Tibial artery (tissue), 4 donors: ENCODE measurements at regions not wholly inside any gene's neighbourhood (a gene's known extent, or its start where the extent isn't known, plus 50 kb on each side); places are given as distances from the start of the nearest gene placed in this dataset.

Source experiments
- DNase-seq, 2 donors: peaks; one replicate each; pipeline ENCODE4 v3.0.0-alpha.2; 2019
- H3K27ac ChIP-seq, 2 donors: fragments of 200-600 bp; sonication (generic) in 1 of 2; 1 replicate in 1 of 2; 2 replicates in 1 of 2; pipeline ENCODE4 v1.5.1; 2018 to 2019; ENCODE audit warnings: mild to moderate bottlenecking in 1 of 2
- H3K27me3 ChIP-seq, 2 donors: fragments of 200-600 bp; sonication (generic) in 1 of 2; one replicate each; pipeline versions ENCODE4 v1.5.1 to v1.6.0; 2016 to 2019
- H3K36me3 ChIP-seq, 3 donors: fragments of 200-600 bp; sonication (generic) in 2 of 3; one replicate each; pipeline ENCODE4 v1.5.1; 2016 to 2019; ENCODE audit warnings: mild to moderate bottlenecking in 2 of 3
- H3K4me1 ChIP-seq, 4 donors: fragments of 200-600 bp; sonication (generic) in 2 of 4; 1 replicate in 3 of 4; 2 replicates in 1 of 4; pipeline ENCODE4 v1.5.1; 2016 to 2019
- H3K4me3 ChIP-seq, 2 donors: fragments of 200-600 bp; sonication (generic) in 1 of 2; 1 replicate in 1 of 2; 2 replicates in 1 of 2; pipeline ENCODE4 v1.5.1; 2018 to 2019; ENCODE audit warnings: mild to moderate bottlenecking in 2 of 2
- H3K9me3 ChIP-seq, 3 donors: fragments of 200-600 bp; sonication (generic) in 1 of 3; one replicate each; pipeline ENCODE4 v1.5.1; 2016 to 2019
- intact Hi-C: fragments of 100-400 bp; cut with DNase I; formaldehyde crosslinking; loops from one replicate; pipeline ENCODE4 v1.15.0; 2023; ENCODE audit warnings: low total_unique reads
- TF ChIP-seq, protein P1 (sequence below), 2 experiments: fragments of 200-600 bp in 1 of 2; fragments of 450-650 bp in 1 of 2; IDR thresholded peaks; one replicate each; pipeline ENCODE4 v1.5.1; 2017 to 2019; ENCODE audit warnings: antibody characterized with exemption in 2 of 2, mild to moderate bottlenecking in 1 of 2, moderate library complexity in 1 of 2

DNA sequence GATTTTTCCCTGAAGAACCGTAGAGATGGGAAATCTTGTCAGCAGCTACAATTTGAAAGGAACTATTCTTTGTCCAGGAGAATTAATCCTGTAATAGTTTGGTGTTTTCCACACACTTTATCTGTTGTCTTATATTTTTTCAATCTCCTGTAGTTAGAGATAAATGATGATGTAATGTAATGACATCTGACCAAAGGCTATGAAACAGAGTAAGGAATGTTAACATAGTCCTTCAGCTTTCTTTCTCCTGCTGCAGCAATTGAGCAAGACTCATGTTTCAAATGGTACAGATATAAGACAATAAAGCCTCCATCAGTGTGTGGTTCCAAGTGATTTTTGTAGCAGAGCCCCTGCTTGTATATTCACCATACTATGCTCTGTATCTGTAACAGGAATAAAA lies 1028.4 kb downstream of the SI start:
- no peaks in the 10 kb centered on the region for H3K36me3 ChIP-seq
- H3K27me3 ChIP-seq = no peaks in the 10 kb centered on the region
- TF ChIP-seq, protein P1, sequence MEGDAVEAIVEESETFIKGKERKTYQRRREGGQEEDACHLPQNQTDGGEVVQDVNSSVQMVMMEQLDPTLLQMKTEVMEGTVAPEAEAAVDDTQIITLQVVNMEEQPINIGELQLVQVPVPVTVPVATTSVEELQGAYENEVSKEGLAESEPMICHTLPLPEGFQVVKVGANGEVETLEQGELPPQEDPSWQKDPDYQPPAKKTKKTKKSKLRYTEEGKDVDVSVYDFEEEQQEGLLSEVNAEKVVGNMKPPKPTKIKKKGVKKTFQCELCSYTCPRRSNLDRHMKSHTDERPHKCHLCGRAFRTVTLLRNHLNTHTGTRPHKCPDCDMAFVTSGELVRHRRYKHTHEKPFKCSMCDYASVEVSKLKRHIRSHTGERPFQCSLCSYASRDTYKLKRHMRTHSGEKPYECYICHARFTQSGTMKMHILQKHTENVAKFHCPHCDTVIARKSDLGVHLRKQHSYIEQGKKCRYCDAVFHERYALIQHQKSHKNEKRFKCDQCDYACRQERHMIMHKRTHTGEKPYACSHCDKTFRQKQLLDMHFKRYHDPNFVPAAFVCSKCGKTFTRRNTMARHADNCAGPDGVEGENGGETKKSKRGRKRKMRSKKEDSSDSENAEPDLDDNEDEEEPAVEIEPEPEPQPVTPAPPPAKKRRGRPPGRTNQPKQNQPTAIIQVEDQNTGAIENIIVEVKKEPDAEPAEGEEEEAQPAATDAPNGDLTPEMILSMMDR (IDR thresholded peaks at IDR 0.05) = no peak
- no peaks in the 10 kb centered on the region for H3K9me3 ChIP-seq
- no peaks in the 10 kb centered on the region for H3K4me1 ChIP-seq
- intact Hi-C loops = no loop called here
- no peak for DNase-seq
- H3K27ac ChIP-seq = no peak overlapping the region
- H3K4me3 ChIP-seq = no peak overlapping the region

DNA sequence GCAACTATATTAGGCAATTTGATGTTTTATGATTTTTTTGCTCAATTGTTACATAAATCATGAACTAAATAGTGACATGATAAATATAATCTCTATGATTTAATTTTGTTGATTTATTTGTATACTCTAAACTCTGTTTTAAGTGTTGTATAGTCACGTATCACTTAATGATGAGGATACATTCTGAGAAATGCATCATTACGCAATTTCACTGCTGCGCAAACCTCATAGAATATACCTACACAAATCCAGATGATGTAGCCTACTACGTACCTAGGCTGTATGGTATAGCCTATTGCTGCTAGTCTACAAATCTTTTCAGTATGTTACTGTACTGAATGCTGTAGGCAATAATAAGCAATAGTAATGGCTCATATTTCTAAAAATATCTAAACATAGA lies 1029.8 kb downstream of the SI start:
- Histone ChIP-seq H3K4me1 (no peaks in the 10 kb centered on the region), H3K27ac (no peak overlapping the region), H3K4me3 (no peak overlapping the region), H3K9me3 (no peaks in the 10 kb centered on the region), H3K36me3 (no peaks in the 10 kb centered on the region), H3K27me3 (no peaks in the 10 kb centered on the region)
- no peak for DNase-seq
- TF ChIP-seq, protein P1 (IDR thresholded peaks at IDR 0.05) = no peak
- intact Hi-C loops = no loop called here

DNA sequence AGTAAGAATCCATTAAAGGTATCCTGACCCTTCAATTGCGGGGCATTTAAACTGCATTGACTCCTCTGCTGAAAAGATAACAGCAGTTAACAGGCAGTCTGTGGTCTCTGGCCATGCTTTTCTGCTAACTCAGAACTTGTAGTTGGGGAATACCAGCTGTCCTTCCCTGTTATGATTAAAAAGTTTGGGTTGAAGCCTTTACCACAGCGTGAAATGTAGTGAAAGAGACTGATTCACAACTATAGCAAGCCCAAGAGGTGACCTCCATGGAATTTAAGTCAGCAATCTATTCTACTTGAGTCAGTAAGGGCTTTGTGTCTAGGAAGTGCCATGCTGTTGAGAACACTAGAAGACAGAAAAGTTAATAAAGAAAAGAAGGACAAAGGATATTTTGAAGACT lies 1037.3 kb downstream of the SI start:
- no peak overlapping the region for H3K4me3 ChIP-seq
- intact Hi-C loops = no loop called here
- no peak overlapping the region for H3K27ac ChIP-seq
- TF ChIP-seq, protein P1 (IDR thresholded peaks at IDR 0.05) = no peak
- H3K9me3 ChIP-seq = no peaks in the 10 kb centered on the region
- H3K27me3 ChIP-seq = no peaks in the 10 kb centered on the region
- DNase-seq = no peak
- no peaks in the 10 kb centered on the region for H3K4me1 ChIP-seq
- no peaks in the 10 kb centered on the region for H3K36me3 ChIP-seq

DNA sequence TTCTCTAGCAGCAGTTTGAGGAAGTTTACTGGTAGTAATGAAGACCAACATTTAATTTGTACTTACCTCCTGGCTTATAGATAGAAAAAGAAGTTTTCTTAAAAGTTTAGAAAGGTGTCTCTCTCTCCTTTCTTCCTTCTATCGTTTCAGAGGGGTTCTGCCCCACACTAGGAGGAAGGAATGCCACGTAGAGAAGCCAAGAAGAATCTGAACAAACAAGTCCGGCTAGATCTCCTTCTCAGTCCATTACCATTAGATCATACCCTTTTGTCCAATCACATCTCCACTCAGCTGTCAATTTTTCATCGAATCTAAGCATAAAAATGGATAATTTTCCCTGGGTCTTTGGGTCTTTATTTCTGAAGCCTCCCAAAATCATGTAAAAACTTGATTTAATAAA lies 1048.1 kb downstream of the SI start:
- H3K36me3 ChIP-seq = no peaks in the 10 kb centered on the region
- H3K27me3 ChIP-seq = no peaks in the 10 kb centered on the region
- TF ChIP-seq, protein P1 (IDR thresholded peaks at IDR 0.05) = no peak
- no peak overlapping the region for H3K4me3 ChIP-seq
- no peaks in the 10 kb centered on the region for H3K9me3 ChIP-seq
- H3K4me1 ChIP-seq = no peaks in the 10 kb centered on the region
- intact Hi-C loops = no loop called here
- H3K27ac ChIP-seq = no peak overlapping the region
- no peak for DNase-seq

DNA sequence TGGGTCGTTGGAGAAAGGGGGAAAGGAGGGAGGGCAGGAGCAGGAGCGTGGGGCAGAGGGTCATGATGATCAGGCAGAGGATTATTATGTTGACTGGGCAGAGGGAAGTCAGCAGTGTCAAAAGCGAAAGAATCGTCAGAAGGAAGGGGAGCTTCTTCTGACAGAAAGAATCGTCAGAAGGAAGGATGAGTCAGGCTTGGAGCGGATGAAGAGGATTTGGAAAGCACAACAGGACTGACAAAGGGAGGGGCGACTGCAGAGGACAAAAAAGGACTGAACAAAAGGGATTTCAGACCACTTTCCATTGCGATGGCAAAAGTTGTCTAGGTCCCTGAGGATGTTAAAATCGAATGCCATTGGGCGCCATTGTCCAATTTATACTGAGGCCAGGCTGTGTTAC lies 1053.5 kb downstream of the SI start:
- intact Hi-C loops = no loop called here
- Histone ChIP-seq H3K27me3 (no peaks in the 10 kb centered on the region), H3K4me1 (no peaks in the 10 kb centered on the region), H3K9me3 (no peaks in the 10 kb centered on the region), H3K36me3 (no peaks in the 10 kb centered on the region), H3K4me3 (no peak overlapping the region), H3K27ac (no peak overlapping the region)
- TF ChIP-seq, protein P1 (IDR thresholded peaks at IDR 0.05) = no peak
- DNase-seq = no peak

DNA sequence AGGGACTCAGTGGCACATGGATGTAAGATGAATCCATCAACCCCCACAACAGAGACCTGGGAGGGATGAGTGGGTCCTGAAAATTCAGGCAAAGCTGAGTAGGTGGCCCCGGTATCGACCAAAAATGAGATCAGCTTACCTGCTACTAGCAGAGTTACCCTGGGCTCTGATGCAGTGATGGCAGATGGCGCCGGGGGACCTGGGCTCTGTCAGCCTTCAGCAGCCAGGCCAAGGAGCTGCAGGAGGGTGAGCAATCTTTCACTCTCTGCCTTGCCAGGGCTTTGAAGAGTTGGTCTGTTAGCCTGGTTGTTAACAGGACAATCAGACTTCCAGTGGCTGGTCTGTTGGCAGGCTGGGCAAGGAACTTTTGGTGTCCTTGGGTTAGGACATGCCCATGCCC lies 1054.8 kb downstream of the SI start:
- Histone ChIP-seq H3K27me3 (no peaks in the 10 kb centered on the region), H3K4me3 (no peak overlapping the region), H3K9me3 (no peaks in the 10 kb centered on the region), H3K4me1 (no peaks in the 10 kb centered on the region), H3K36me3 (no peaks in the 10 kb centered on the region), H3K27ac (no peak overlapping the region)
- TF ChIP-seq, protein P1 (IDR thresholded peaks at IDR 0.05) = no peak
- no peak for DNase-seq
- intact Hi-C loops = no loop called here
